Activated B cell treated with CpG ODN at 0.5 μM for 24 hours (primary cell): ENCODE measurements at regions not wholly inside any gene's neighbourhood (a gene's known extent, or its start where the extent isn't known, plus 50 kb on each side); places are given as distances from the start of the nearest gene placed in this dataset.

Experiments
- ATAC-seq: fragments of 200-7000 bp; cut with Tn5 transposase; one replicate; pipeline ENCODE4 v1.10.0; 2021; ENCODE audit warnings: low read depth, mild to moderate bottlenecking, moderate library complexity
- CTCF ChIA-PET: fragments of 350-600 bp; sonication (Branson Sonifier 250); formaldehyde crosslinking; loops from one replicate; lab custom pipeline; 2021; ENCODE audit warnings: antibody characterized with exemption; lab: Charles Lee
- POLR2A ChIA-PET: fragments of 350-600 bp; sonication (Branson Sonifier 250); formaldehyde crosslinking; loops from one replicate; lab custom pipeline; 2021; ENCODE audit warnings: antibody characterized with exemption; lab: Charles Lee
- DNase-seq: peaks from one replicate; pipeline ENCODE4 v3.0.0; 2022
- H3K27ac Mint-ChIP-seq: one replicate; pipeline ENCODE4 v1.8.0; 2020; ENCODE audit warnings: mixed read lengths
- H3K27me3 Mint-ChIP-seq: one replicate; pipeline ENCODE4 v1.8.0; 2021; ENCODE audit warnings: mixed read lengths
- H3K36me3 Mint-ChIP-seq: one replicate; pipeline ENCODE4 v1.8.0; 2021; ENCODE audit warnings: low read depth, mixed read lengths
- H3K4me1 Mint-ChIP-seq: one replicate; pipeline ENCODE4 v1.8.0; 2021; ENCODE audit warnings: mixed read lengths
- H3K4me3 Mint-ChIP-seq: one replicate; pipeline ENCODE4 v1.8.0; 2020; ENCODE audit warnings: mild to moderate bottlenecking, mixed read lengths
- H3K9me3 Mint-ChIP-seq: one replicate; pipeline ENCODE4 v1.8.0; 2020; ENCODE audit warnings: mixed read lengths
- CTCF ChIP-seq: fragments of 200-600 bp; IDR thresholded peaks from one replicate; pipeline ENCODE4 v1.8.0; 2022; ENCODE audit warnings: antibody characterized with exemption, mild to moderate bottlenecking
- intact Hi-C: fragments of 100-400 bp; cut with micrococcal nuclease; formaldehyde crosslinking; loops from one replicate; pipeline ENCODE4 v1.15.1; 2024

- POLR2A ChIA-PET, result no interaction called here
- no peaks in the 10 kb centered on the region for H3K9me3 Mint-ChIP-seq
- CTCF ChIA-PET, result no interaction called here
- H3K27me3 Mint-ChIP-seq, result peaks cover 4% of the 10 kb centered on the region
- no peak for TF ChIP-seq CTCF
- no peak overlapping the region for H3K4me3 Mint-ChIP-seq
- ATAC-seq (no peak), DNase-seq (no peak)
- no peaks in the 10 kb centered on the region for H3K36me3 Mint-ChIP-seq
- no peak overlapping the region for H3K27ac Mint-ChIP-seq
- intact Hi-C loops, result loop anchor here (10.0 kb wide), 1 partner anchor 337 kb away; no protein-coding TSS in a partner anchor
- peaks cover 4% of the 10 kb centered on the region for H3K4me1 Mint-ChIP-seq
Observed at GRCh38 chr5:39608024-39608423, 183.2 kb upstream of the DAB2 start.

DNA sequence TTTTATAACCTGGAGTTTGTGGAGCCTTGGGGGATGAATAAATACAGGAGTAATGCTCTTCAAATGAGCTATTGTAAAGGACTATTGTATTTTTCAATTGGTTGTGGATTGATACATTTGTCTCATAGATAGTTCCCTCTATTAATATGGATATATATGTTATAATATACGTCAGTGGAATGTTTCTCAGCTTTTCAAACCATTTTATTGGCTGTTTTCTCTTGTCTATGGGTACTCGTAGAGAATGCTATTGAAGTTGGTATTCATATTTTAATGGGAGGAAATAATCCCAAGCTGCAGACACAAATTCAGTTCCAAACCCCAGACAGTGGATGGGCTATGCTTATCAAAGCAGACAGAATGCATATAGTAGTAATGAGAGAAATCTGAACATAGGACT, 181.8 kb upstream of the DAB2 start:
- no peak for DNase-seq
- CTCF ChIA-PET, result interaction anchor here (0.7 kb wide), 1 partner anchor 414 kb away, joined by 3 read pairs; no protein-coding TSS in a partner anchor
- no peak overlapping the region for H3K4me3 Mint-ChIP-seq
- H3K4me1 Mint-ChIP-seq, result peaks cover 4% of the 10 kb centered on the region
- POLR2A ChIA-PET, result no interaction called here
- H3K27ac Mint-ChIP-seq, result no peak overlapping the region
- ATAC-seq, result no peak
- TF ChIP-seq CTCF, result no peak
- H3K9me3 Mint-ChIP-seq, result no peaks in the 10 kb centered on the region
- no peaks in the 10 kb centered on the region for H3K36me3 Mint-ChIP-seq
- intact Hi-C loops, result loop anchor here (10.0 kb wide), 1 partner anchor 338 kb away; no protein-coding TSS in a partner anchor
- H3K27me3 Mint-ChIP-seq, result peaks cover 4% of the 10 kb centered on the region

DNA sequence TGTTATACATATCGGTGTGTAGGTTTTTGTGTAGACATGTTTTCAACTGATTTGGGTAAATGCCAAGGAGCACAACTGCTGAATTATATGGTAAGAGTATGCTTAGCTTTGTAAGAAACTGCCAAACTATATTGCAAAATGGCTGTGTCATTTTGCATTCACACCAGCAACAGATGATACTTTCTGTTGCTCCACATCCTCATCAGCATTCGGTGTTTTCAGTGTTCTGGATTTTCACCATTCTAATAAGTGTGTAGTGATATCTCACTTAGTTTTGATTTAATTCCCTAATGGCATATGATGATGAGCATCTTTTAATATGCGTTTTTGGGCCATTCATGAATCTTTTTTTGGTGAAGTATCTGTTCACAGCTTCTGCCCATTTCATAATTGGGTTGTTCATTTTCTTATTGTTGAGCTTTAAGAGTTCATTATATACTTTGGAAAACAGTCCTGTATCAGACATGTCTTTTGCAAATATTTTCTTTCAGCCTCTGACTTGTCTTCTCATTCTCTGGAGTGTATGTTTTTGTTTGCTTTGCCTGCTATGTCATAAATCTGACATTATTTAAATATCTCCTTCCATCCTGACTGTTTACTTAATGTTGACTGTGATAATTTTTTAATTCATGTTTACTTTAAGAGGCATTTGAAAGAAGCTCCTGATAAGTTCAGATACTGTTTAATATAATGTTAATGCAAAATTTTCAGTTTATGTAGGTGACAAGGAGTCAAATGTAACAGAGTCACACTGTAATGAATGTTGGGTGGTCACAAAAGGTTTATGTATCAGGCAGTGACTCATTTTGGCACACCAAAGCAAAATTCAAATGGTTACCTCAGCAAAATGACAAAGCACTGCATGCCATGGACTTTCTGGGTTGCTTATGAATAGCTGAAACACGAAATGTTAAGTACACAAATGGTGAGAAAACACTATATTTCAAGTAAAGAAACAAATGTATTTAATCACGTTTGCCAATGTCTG, 181.1 kb upstream of the DAB2 start:
- ATAC-seq (no peak), DNase-seq (no peak)
- peaks cover 4% of the 10 kb centered on the region for H3K27me3 Mint-ChIP-seq
- H3K27ac Mint-ChIP-seq, result no peak overlapping the region
- peaks cover 4% of the 10 kb centered on the region for H3K4me1 Mint-ChIP-seq
- POLR2A ChIA-PET, result no interaction called here
- intact Hi-C loops, result loop anchor here (10.0 kb wide), 1 partner anchor 339 kb away; no protein-coding TSS in a partner anchor
- H3K4me3 Mint-ChIP-seq, result no peak overlapping the region
- no peaks in the 10 kb centered on the region for H3K36me3 Mint-ChIP-seq
- H3K9me3 Mint-ChIP-seq, result no peaks in the 10 kb centered on the region
- CTCF ChIA-PET, result no interaction called here
- no peak for TF ChIP-seq CTCF

GRCh38 chr5:39605145-39605544, 180.4 kb upstream of the DAB2 start:
- H3K27ac Mint-ChIP-seq, result no peak overlapping the region
- DNase-seq (no peak), ATAC-seq (no peak)
- H3K36me3 Mint-ChIP-seq, result no peaks in the 10 kb centered on the region
- no peaks in the 10 kb centered on the region for H3K9me3 Mint-ChIP-seq
- TF ChIP-seq CTCF, result no peak
- POLR2A ChIA-PET, result no interaction called here
- peaks cover 4% of the 10 kb centered on the region for H3K27me3 Mint-ChIP-seq
- intact Hi-C loops, result loop anchor here (10.0 kb wide), 1 partner anchor 340 kb away; no protein-coding TSS in a partner anchor
- H3K4me1 Mint-ChIP-seq, result peaks cover 4% of the 10 kb centered on the region
- H3K4me3 Mint-ChIP-seq, result no peak overlapping the region
- CTCF ChIA-PET, result no interaction called here

DNA sequence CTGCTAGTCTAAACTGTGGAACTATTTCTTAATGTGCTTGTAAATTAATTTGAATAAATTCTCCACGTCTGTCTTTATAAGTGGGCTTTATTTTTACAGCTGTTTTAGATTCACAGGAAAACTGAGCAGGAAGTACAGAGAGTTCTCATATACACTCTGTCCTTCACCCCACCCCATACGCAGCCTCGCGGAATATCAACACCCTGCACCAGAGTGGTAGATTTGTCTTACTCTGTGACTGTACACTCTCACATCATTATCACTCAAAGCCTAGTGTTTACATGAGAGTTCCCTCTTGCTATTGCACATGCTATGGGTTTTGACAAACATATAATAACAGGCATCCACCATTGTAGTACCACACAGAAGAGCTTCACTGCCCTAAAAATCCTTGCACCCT, 179.7 kb upstream of the DAB2 start:
- CTCF ChIA-PET, result no interaction called here

More for the DNA sequence above, 179.7 kb upstream of the DAB2 start:
- no peak for TF ChIP-seq CTCF
- Mint-ChIP-seq H3K27ac (no peak overlapping the region), H3K9me3 (no peaks in the 10 kb centered on the region), H3K4me1 (peaks cover 4% of the 10 kb centered on the region), H3K4me3 (no peak overlapping the region), H3K36me3 (no peaks in the 10 kb centered on the region), H3K27me3 (peaks cover 4% of the 10 kb centered on the region)
- no peak for ATAC-seq
- POLR2A ChIA-PET, result no interaction called here
- intact Hi-C loops, result loop anchor here (10.0 kb wide), 1 partner anchor 340 kb away; no protein-coding TSS in a partner anchor
- DNase-seq, result no peak
